ENCODE measurements at regions not wholly inside any gene's neighbourhood (a gene's known extent, or its start where the extent isn't known, plus 50 kb on each side); places are given as distances from the start of the nearest gene placed in this dataset.

DNA sequence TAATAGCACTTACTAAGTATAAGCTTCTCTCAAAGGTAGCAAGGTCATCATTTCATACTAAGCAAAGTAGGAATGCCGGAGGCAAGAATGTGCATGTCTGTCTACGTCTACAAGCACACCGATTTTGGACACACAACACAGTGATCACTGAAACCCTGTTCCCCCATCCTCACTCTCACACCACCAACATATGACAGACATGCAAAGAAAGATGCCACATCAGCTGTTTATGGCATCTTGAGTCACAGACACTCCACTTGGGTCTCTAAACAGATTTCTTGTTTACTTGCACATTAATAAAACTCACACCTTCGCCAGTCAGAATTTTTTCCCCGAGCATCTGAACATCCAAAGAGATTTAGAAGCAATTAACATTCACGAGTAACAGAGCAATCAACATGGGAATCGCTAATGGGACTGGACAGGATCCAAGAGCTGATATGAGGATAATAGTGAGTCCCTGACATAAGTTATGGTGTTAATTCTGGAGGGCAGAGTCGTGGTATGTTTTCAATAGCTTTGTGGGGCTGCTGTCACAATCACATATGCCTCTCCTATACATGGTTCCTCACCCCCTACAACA is 324.1 kb downstream of the DHX15 start:
- TF ChIP-seq, protein P1, sequence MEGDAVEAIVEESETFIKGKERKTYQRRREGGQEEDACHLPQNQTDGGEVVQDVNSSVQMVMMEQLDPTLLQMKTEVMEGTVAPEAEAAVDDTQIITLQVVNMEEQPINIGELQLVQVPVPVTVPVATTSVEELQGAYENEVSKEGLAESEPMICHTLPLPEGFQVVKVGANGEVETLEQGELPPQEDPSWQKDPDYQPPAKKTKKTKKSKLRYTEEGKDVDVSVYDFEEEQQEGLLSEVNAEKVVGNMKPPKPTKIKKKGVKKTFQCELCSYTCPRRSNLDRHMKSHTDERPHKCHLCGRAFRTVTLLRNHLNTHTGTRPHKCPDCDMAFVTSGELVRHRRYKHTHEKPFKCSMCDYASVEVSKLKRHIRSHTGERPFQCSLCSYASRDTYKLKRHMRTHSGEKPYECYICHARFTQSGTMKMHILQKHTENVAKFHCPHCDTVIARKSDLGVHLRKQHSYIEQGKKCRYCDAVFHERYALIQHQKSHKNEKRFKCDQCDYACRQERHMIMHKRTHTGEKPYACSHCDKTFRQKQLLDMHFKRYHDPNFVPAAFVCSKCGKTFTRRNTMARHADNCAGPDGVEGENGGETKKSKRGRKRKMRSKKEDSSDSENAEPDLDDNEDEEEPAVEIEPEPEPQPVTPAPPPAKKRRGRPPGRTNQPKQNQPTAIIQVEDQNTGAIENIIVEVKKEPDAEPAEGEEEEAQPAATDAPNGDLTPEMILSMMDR (IDR thresholded peaks at IDR 0.05), result no peak
- no peak for TF ChIP-seq EZH2phosphoT487 (IDR thresholded peaks at IDR 0.05)

All from neural progenitor cell (in vitro differentiated cells).